Thyroid gland (tissue), 4 donors: ENCODE measurements at regions not wholly inside any gene's neighbourhood (a gene's known extent, or its start where the extent isn't known, plus 50 kb on each side); places are given as distances from the start of the nearest gene placed in this dataset.

ENCODE experiments used
- POLR2A ChIP-seq, 2 donors: fragments of 450-650 bp; IDR thresholded peaks; one replicate each; pipeline ENCODE4 v1.6.1; 2017; ENCODE audit warnings: antibody characterized with exemption in 2 of 2, mild to moderate bottlenecking in 2 of 2, moderate library complexity in 1 of 2
- TF ChIP-seq, protein P1 (sequence below), 6 experiments: fragments of 200-600 bp in 3 of 6; fragments of 450-650 bp in 3 of 6; sonication (generic) in 3 of 6; IDR thresholded peaks; one replicate each; pipeline ENCODE4 v1.5.1; 2016 to 2019; ENCODE audit warnings: antibody characterized with exemption in 6 of 6, mild to moderate bottlenecking in 2 of 6, inconsistent platforms in 1 of 6, moderate library complexity in 1 of 6

DNA sequence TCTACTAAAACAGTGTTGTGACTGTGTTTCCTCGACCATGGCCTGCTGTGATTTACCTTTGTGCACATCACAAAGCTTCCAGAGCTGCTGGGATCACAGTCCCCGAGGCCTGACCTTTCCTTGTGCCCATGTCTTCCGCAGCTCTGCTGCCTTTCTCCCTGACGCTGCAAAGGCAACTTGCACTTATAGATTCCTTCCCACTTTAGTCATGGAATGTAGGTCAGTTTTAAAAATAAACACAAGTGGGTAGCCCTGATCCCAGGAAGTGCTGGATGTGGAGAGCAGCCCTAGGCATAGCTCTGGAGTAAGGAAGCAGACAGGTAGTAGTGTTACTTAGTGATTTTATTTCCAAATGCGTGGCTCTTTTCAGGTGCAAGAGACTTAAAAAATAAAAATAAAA lies 825.7 kb downstream of the AACS start:
- TF ChIP-seq POLR2A (IDR thresholded peaks at IDR 0.05), result no peak
- TF ChIP-seq, protein P1, sequence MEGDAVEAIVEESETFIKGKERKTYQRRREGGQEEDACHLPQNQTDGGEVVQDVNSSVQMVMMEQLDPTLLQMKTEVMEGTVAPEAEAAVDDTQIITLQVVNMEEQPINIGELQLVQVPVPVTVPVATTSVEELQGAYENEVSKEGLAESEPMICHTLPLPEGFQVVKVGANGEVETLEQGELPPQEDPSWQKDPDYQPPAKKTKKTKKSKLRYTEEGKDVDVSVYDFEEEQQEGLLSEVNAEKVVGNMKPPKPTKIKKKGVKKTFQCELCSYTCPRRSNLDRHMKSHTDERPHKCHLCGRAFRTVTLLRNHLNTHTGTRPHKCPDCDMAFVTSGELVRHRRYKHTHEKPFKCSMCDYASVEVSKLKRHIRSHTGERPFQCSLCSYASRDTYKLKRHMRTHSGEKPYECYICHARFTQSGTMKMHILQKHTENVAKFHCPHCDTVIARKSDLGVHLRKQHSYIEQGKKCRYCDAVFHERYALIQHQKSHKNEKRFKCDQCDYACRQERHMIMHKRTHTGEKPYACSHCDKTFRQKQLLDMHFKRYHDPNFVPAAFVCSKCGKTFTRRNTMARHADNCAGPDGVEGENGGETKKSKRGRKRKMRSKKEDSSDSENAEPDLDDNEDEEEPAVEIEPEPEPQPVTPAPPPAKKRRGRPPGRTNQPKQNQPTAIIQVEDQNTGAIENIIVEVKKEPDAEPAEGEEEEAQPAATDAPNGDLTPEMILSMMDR (IDR thresholded peaks at IDR 0.05), result no peak
